IMR-90 (cell line): ENCODE measurements at regions not wholly inside any gene's neighbourhood (a gene's known extent, or its start where the extent isn't known, plus 50 kb on each side); places are given as distances from the start of the nearest gene placed in this dataset.

ENCODE experiments used
- CEBPB ChIP-seq: IDR thresholded peaks from 2 replicates; pipeline ENCODE4 v1.6.1; 2012; ENCODE audit warnings: low read depth, low read length, improper control_type of control experiment
- CHD1 ChIP-seq: IDR thresholded peaks from 2 replicates; pipeline ENCODE4 v1.6.1; 2012; ENCODE audit warnings: low read depth, low read length, improper control_type of control experiment
- CTCF ChIP-seq: conservative IDR thresholded peaks from 2 replicates; pipeline ENCODE4 v1.5.1; 2012; ENCODE audit warnings: mild to moderate bottlenecking, low read depth, low read length, improper control_type of control experiment
- ELK1 ChIP-seq: fragments of 150-350 bp; IDR thresholded peaks from 2 replicates; pipeline ENCODE4 v1.6.1; 2016; ENCODE audit warnings: low read depth, mild to moderate bottlenecking, low read length, moderate library complexity, borderline replicate concordance
- FOS ChIP-seq: fragments of 150-350 bp; IDR thresholded peaks from 2 replicates; pipeline ENCODE4 v1.6.1; 2016; ENCODE audit warnings: low read depth, low read length
- MAFK ChIP-seq: IDR thresholded peaks from 2 replicates; pipeline ENCODE4 v1.6.1; 2012; ENCODE audit warnings: low read depth, low read length, improper control_type of control experiment
- MXI1 ChIP-seq: IDR thresholded peaks from 2 replicates; pipeline ENCODE4 v1.6.1; 2012; ENCODE audit warnings: low read depth, mild to moderate bottlenecking, low read length, moderate library complexity, borderline replicate concordance
- NFE2L2 ChIP-seq: fragments of 150-350 bp; IDR thresholded peaks from 2 replicates; pipeline ENCODE4 v1.6.1; 2016; ENCODE audit warnings: low read depth, mild to moderate bottlenecking, low read length
- POLR2A ChIP-seq: IDR thresholded peaks from 2 replicates; pipeline ENCODE4 v1.6.1; 2012; ENCODE audit warnings: mild to moderate bottlenecking, low read depth, low read length
- RAD21 ChIP-seq: IDR thresholded peaks from 2 replicates; pipeline ENCODE4 v1.6.1; 2012; ENCODE audit warnings: low read length, improper control_type of control experiment
- RCOR1 ChIP-seq: IDR thresholded peaks from 2 replicates; pipeline ENCODE4 v1.6.1; 2012; ENCODE audit warnings: mild to moderate bottlenecking, low read length, improper control_type of control experiment; ENCODE audit not compliant: insufficient replicate concordance
- RFX5 ChIP-seq: IDR thresholded peaks from 2 replicates; pipeline ENCODE4 v1.8.0; 2012; ENCODE audit warnings: low read depth, mild to moderate bottlenecking, low read length, moderate library complexity
- SMC3 ChIP-seq: fragments of 150-350 bp; IDR thresholded peaks from 2 replicates; pipeline ENCODE4 v1.6.1; 2016; ENCODE audit warnings: low read depth, mild to moderate bottlenecking, antibody characterized with exemption, low read length, moderate library complexity
- USF2 ChIP-seq: fragments of 150-350 bp; IDR thresholded peaks from 2 replicates; pipeline ENCODE4 v1.6.1; 2017; ENCODE audit warnings: mild to moderate bottlenecking, antibody characterized with exemption, low read length, low read depth

DNA sequence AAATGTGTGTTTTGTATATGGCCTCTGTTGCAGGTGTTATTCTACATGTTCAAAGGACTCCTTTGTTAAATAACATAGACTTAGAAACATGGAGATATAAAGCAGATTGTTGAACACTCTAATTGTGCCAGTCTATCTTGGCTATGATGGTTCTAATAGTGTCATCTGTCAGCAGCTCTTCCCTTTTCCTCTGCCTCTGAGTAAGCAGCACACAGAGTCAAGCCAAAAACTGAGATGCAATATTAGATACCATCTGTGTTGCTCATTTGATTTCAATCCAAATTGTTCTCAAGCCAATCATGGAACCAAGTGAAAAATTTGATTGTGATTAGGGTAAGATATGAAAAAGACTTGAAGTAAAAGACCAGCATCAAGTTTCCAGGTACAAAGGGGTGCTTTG is 871.1 kb upstream of the MGAT4C start:
- TF ChIP-seq CTCF (no peak), MXI1 (no peak), POLR2A (no peak), FOS (no peak), CHD1 (no peak), RFX5 (no peak), MAFK (no peak), CEBPB (0 out of 2 replicates have a peak, but pooled peaks have one; percentile 15), RCOR1 (no peak), RAD21 (no peak), NFE2L2 (no peak), USF2 (no peak), ELK1 (no peak), SMC3 (no peak)
